HG03469 (cell line): ENCODE measurements at regions not wholly inside any gene's neighbourhood (a gene's known extent, or its start where the extent isn't known, plus 50 kb on each side); places are given as distances from the start of the nearest gene placed in this dataset.

ENCODE experiments used
- ATAC-seq: cut with Tn5 transposase; IDR thresholded peaks from one replicate; pipeline ENCODE4 v1.9.1; 2021; ENCODE audit warnings: mild to moderate bottlenecking, moderate library complexity, moderate number of reproducible peaks; ENCODE audit not compliant: unreplicated experiment

GRCh38 chr1:90782046-90782445 is 64.9 kb upstream of the BARHL2 start:
- ATAC-seq: no peak

GRCh38 chr1:90781534-90781933 is 64.4 kb upstream of the BARHL2 start:
- ATAC-seq: no peak

GRCh38 chr1:90780981-90781380 is 63.9 kb upstream of the BARHL2 start:
- ATAC-seq: no peak

DNA sequence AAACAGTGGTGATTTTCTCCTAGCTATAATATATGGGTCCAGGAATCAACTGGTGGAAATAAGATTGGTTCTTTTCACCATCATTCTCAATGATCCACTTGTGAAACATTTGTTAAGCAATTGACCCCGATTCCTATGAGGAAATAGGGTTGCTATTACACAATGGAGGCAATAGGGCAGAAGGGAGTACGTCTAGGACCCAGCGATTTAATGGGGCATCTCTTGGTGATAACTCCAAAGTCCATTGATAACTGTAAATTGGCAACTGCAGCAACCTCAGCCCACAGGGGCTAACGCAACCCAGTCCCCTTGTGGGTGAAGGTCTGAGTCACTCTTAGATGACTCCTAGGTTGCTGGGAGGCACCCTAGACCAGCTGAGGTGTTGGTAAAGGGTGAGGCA is 62.5 kb upstream of the BARHL2 start:
- no peak for ATAC-seq

GRCh38 chr1:90778486-90778885 is 61.4 kb upstream of the BARHL2 start:
- no peak for ATAC-seq

GRCh38 chr1:90773812-90774211 is 56.7 kb upstream of the BARHL2 start:
- no peak for ATAC-seq

DNA sequence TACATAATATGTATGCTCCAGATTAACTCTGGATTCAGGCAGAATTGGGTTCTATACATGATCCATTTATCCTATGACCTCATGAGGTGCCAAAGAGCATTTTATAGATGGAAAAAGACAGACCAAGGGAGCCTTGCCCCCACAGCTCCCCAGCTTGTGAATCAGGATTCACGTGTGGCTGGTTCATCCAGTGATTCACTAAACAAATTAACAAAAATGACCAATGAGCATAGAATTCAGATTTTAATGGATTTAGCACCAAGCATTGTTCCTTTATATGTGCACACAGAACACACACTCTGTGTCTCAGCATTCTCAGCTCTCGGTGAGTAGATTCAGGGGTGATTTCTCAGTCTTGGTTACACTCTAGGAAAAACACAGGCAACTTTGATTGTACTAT is 51.7 kb upstream of the BARHL2 start:
- no peak for ATAC-seq

- no peak for ATAC-seq
These were observed 51.0 kb upstream of the BARHL2 start for GRCh38 chr1:90768098-90768497.
